ENCODE measurements at regions not wholly inside any gene's neighbourhood (a gene's known extent, or its start where the extent isn't known, plus 50 kb on each side); places are given as distances from the start of the nearest gene placed in this dataset.

DNA sequence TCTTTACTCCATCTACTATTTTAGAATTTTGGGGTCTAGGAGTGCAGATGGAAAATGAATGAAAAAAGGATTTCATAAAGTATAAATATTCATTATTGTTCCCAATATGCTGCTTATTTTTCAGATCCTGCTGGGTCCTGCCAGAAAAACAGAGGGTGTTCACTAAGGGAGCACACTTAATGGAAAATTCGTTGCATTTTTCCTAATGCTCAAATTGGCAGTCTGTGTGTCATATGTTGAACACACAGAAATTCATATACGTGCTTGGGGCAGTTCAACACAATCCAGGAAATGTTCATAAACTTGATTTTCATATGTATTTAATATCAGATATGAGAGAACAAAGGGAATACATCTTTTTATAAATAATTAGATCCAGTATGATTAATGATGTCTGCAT, 1019.4 kb downstream of the EPHA7 start:
- TF ChIP-seq ZNF274 (IDR thresholded peaks at IDR 0.05; ENCODE audit: low read depth, low read length) (no peak), YY1 (IDR thresholded peaks at IDR 0.05; ENCODE audit: insufficient read depth, insufficient read length) (no peak)
